Midbrain (tissue), 1 donor: ENCODE measurements at regions not wholly inside any gene's neighbourhood (a gene's known extent, or its start where the extent isn't known, plus 50 kb on each side); places are given as distances from the start of the nearest gene placed in this dataset.

Experiments used
- DNase-seq: peaks from one replicate; lab custom pipeline; 2025; lab: John Stamatoyannopoulos, UW

GRCh38 chr4:176843710-176844109 is 51.0 kb upstream of the VEGFC start:
- DNase-seq = no peak

- DNase-seq = no peak
Measured at GRCh38 chr4:176844448-176844847, 51.7 kb upstream of the VEGFC start.

GRCh38 chr4:176845636-176846035 is 52.9 kb upstream of the VEGFC start:
- no peak for DNase-seq

GRCh38 chr4:176849076-176849475 is 56.4 kb upstream of the VEGFC start:
- DNase-seq = no peak

- DNase-seq = no peak
Measured at GRCh38 chr4:176850436-176850835, 57.7 kb upstream of the VEGFC start.

GRCh38 chr4:176856421-176856820 is 63.7 kb upstream of the VEGFC start:
- DNase-seq = no peak

- no peak for DNase-seq
Measured at GRCh38 chr4:176858839-176859238, 66.1 kb upstream of the VEGFC start.

- no peak for DNase-seq
Measured at GRCh38 chr4:176864238-176864637, 71.5 kb upstream of the VEGFC start.

- DNase-seq = no peak
Measured at GRCh38 chr4:176868676-176869075, 76.0 kb upstream of the VEGFC start.

GRCh38 chr4:176872461-176872860 is 79.7 kb upstream of the VEGFC start:
- DNase-seq = no peak

- DNase-seq = no peak
Measured at GRCh38 chr4:176874721-176875445, 82.2 kb upstream of the VEGFC start.

- no peak for DNase-seq
Measured at GRCh38 chr4:176875446-176875930, 82.8 kb upstream of the VEGFC start.

GRCh38 chr4:176879380-176880116 is 86.8 kb upstream of the VEGFC start:
- DNase-seq = no peak

- no peak for DNase-seq
Measured at GRCh38 chr4:176882206-176882605, 89.5 kb upstream of the VEGFC start.

GRCh38 chr4:176883108-176883550 is 90.4 kb upstream of the VEGFC start:
- no peak for DNase-seq

- DNase-seq = no peak
Measured at GRCh38 chr4:176883681-176884418, 91.1 kb upstream of the VEGFC start.

- DNase-seq = no peak
Measured at GRCh38 chr4:176885224-176885623, 92.5 kb upstream of the VEGFC start.

GRCh38 chr4:176886135-176886534 is 93.4 kb upstream of the VEGFC start:
- no peak for DNase-seq

- DNase-seq = no peak
Measured at GRCh38 chr4:176889776-176890175, 97.1 kb upstream of the VEGFC start.

- DNase-seq = no peak
Measured at GRCh38 chr4:176894498-176894897, 101.8 kb upstream of the VEGFC start.

GRCh38 chr4:176896211-176896610 is 103.5 kb upstream of the VEGFC start:
- DNase-seq = no peak

- no peak for DNase-seq
Measured at GRCh38 chr4:176897226-176897625, 104.5 kb upstream of the VEGFC start.

- no peak for DNase-seq
Measured at GRCh38 chr4:176898791-176899190, 106.1 kb upstream of the VEGFC start.
